ENCODE measurements at regions not wholly inside any gene's neighbourhood (a gene's known extent, or its start where the extent isn't known, plus 50 kb on each side); places are given as distances from the start of the nearest gene placed in this dataset.

- DNase-seq (ENCODE audit: low read depth, low spot score): no peak
Observed at GRCh38 chr6:134466771-134467525, 149.0 kb upstream of the SGK1 start.

GRCh38 chr6:134464690-134465411 is 146.9 kb upstream of the SGK1 start:
- DNase-seq (ENCODE audit: low read depth, low spot score): peak; percentile 80

- DNase-seq (ENCODE audit: low read depth, low spot score): no peak
Observed at GRCh38 chr6:134458857-134459657, 141.1 kb upstream of the SGK1 start.

GRCh38 chr6:134457941-134458340 is 140.0 kb upstream of the SGK1 start:
- no peak for DNase-seq (ENCODE audit: low read depth, low spot score)

GRCh38 chr6:134456226-134456625 is 138.3 kb upstream of the SGK1 start:
- no peak for DNase-seq (ENCODE audit: low read depth, low spot score)

GRCh38 chr6:134455319-134455718 is 137.4 kb upstream of the SGK1 start:
- no peak for DNase-seq (ENCODE audit: low read depth, low spot score)

- no peak for DNase-seq (ENCODE audit: low read depth, low spot score)
Observed at GRCh38 chr6:134454794-134455193, 136.9 kb upstream of the SGK1 start.

- no peak for DNase-seq (ENCODE audit: low read depth, low spot score)
Observed at GRCh38 chr6:134453792-134454510, 136.0 kb upstream of the SGK1 start.

- DNase-seq (ENCODE audit: low read depth, low spot score): no peak
Observed at GRCh38 chr6:134452906-134453305, 135.0 kb upstream of the SGK1 start.

- DNase-seq (ENCODE audit: low read depth, low spot score): no peak
Observed at GRCh38 chr6:134451529-134451928, 133.6 kb upstream of the SGK1 start.

- no peak for DNase-seq (ENCODE audit: low read depth, low spot score)
Observed at GRCh38 chr6:134449781-134450180, 131.9 kb upstream of the SGK1 start.

GRCh38 chr6:134449004-134449403 is 131.1 kb upstream of the SGK1 start:
- DNase-seq (ENCODE audit: low read depth, low spot score): no peak

GRCh38 chr6:134447883-134448387 is 130.0 kb upstream of the SGK1 start:
- DNase-seq (ENCODE audit: low read depth, low spot score): no peak

GRCh38 chr6:134447423-134447822 is 129.5 kb upstream of the SGK1 start:
- no peak for DNase-seq (ENCODE audit: low read depth, low spot score)

- no peak for DNase-seq (ENCODE audit: low read depth, low spot score)
Observed at GRCh38 chr6:134446896-134447295, 129.0 kb upstream of the SGK1 start.

- no peak for DNase-seq (ENCODE audit: low read depth, low spot score)
Observed at GRCh38 chr6:134446218-134446848, 128.4 kb upstream of the SGK1 start.

- DNase-seq (ENCODE audit: low read depth, low spot score): no peak
Observed at GRCh38 chr6:134443009-134443408, 125.1 kb upstream of the SGK1 start.

- DNase-seq (ENCODE audit: low read depth, low spot score): no peak
Observed at GRCh38 chr6:134442073-134442472, 124.2 kb upstream of the SGK1 start.

- no peak for DNase-seq (ENCODE audit: low read depth, low spot score)
Observed at GRCh38 chr6:134438837-134439236, 120.9 kb upstream of the SGK1 start.

GRCh38 chr6:134437376-134437775 is 119.5 kb upstream of the SGK1 start:
- DNase-seq (ENCODE audit: low read depth, low spot score): no peak

GRCh38 chr6:134436950-134437349 is 119.0 kb upstream of the SGK1 start:
- DNase-seq (ENCODE audit: low read depth, low spot score): no peak

Measured in smooth muscle cell of the brain vasculature (primary cell).